Renal pelvis (tissue), 1 donor: ENCODE measurements at regions not wholly inside any gene's neighbourhood (a gene's known extent, or its start where the extent isn't known, plus 50 kb on each side); places are given as distances from the start of the nearest gene placed in this dataset.

Experiments used
- DNase-seq: peaks from one replicate; pipeline ENCODE4 v3.0.0-alpha.2; 2013

GRCh38 chr7:120091807-120092206, 181.2 kb upstream of the KCND2 start:
- DNase-seq: no peak

GRCh38 chr7:120097020-120097419, 176.0 kb upstream of the KCND2 start:
- no peak for DNase-seq

- no peak for DNase-seq
Observed at GRCh38 chr7:120097774-120098173, 175.2 kb upstream of the KCND2 start.

DNA sequence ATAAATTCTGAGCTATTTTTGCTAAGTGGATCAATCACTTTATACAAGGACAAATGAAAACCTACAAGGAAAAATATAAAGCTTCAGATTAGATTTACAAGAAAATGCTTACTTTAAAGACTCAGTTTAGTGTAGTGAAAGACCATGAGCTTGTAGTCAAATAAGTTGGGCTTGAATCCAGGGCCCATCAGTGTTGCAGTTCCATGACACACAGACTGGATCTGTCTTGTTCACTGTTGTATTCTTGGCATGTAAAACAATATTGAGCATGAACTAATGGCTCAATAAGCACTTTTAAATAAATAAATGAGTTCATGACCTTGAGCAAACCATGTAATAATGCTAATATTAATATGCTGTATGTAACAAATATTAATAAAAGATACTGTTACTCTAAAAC, 164.6 kb upstream of the KCND2 start:
- no peak for DNase-seq

DNA sequence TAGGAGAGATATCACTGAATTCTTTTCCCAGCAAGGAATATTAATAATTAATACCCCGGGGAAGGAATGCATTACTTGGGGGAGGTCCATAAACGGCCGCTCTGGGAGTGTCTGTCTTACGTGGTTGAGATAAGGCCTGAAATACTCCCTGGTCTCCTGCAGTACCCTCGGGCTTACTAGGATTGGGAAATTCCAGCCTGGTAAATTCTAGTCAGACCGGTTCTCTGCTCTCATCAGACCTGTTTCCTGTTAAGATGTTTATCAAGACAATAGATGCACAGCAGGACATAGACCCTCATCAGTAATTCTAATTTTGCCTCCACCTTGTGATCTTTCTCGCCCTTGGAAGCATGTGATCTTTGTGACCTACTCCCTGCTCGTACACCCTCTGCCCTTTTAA, 162.8 kb upstream of the KCND2 start:
- DNase-seq: no peak

- no peak for DNase-seq
Observed at GRCh38 chr7:120114626-120115025, 158.3 kb upstream of the KCND2 start.

GRCh38 chr7:120123528-120123927, 149.4 kb upstream of the KCND2 start:
- no peak for DNase-seq

- DNase-seq: no peak
Observed at GRCh38 chr7:120131096-120131839, 141.7 kb upstream of the KCND2 start.

DNA sequence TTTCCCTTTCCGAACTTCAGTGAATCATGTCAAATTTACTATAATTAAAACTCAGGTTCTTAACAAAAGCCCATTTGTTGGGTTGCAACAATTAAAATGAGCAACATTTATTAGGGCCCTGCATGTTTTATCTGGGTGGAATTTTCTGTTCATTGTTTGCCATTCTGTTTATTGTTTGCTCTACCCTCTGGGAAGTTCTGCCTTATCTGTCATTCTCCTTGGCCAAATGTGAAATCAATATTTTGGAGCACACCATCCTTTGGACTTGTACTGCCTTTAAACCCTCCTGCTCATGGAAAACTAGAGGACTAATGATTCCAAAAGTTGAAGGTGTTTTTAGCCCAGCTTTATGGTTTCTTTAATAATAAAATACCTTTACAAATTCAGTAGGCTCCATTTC, 134.5 kb upstream of the KCND2 start:
- DNase-seq: no peak

DNA sequence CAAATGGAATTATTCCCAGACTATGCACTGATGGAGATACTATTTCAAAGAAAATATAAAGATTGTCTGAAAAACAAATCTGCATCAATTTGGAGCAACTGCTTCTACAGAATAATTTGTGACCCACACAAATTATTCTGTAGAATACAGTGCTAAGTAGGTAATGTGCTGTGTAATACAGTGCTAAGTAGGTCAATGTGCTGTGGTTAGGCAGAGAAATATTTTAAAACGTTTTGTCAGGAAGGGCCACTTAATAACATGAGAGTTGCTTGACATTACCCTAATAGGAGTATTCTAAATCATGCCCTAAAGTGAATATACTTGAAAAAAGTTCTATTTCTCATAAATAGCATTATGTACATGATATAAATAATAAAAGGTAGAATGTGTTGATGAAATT, 116.5 kb upstream of the KCND2 start:
- no peak for DNase-seq

DNA sequence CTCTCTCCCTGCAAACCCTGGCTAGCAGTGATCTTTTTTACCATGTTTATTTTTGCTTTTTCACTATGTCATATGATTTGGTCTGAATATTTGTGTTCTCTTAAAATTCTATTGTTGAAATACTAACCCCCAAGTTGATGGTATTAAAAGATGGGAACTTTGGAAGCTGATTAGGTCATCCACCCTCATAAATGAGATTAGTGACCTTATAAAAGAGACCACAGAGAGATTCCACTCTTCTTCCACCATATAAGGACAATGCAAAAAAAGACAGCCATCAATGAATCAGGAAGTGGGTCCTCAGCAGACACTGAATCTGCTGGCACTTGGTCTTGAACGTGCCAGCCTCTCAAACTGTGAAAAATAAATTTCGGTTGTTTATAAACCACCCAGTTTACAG, 112.8 kb upstream of the KCND2 start:
- DNase-seq: no peak

DNA sequence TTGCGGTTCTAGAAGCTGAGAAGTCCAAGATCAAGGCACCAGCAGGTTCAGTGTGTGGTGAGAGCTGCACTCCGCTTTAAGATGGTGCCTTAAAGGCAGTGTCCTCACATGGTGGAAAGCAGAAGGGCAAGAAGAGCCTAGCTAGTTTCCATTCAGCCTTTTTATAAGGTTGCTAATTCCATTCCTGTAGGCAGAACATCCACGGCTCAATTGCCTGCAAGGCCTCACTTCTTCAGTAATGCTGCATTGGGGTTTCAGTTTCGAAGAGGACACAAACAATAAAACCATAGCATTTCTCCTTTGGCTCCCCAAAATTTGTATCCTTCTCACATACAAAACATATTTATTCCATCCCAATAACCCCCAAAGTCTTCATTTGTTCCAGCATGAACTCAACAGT, 109.5 kb upstream of the KCND2 start:
- no peak for DNase-seq

DNA sequence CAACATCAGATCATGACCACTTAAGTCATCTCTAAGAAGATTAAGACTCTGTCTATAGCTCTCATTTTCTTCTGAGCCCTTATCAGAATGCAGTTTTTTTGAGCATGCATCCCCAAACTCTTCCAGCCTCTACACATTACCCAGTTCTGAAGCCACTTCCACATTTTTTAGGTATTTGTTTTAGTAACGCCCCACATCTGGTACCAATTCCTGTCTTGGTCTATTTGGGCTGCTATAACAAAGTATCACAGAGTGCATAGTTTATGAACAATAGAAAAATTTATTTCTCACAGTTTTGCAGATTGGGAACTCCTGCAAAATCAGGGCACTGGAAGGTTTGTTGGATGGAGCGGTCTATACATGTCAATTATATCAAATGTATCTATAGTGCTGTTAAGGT, 107.7 kb upstream of the KCND2 start:
- DNase-seq: no peak

- no peak for DNase-seq
Observed at GRCh38 chr7:120168066-120168465, 104.9 kb upstream of the KCND2 start.

- DNase-seq: no peak
Observed at GRCh38 chr7:120169996-120170783, 102.8 kb upstream of the KCND2 start.

DNA sequence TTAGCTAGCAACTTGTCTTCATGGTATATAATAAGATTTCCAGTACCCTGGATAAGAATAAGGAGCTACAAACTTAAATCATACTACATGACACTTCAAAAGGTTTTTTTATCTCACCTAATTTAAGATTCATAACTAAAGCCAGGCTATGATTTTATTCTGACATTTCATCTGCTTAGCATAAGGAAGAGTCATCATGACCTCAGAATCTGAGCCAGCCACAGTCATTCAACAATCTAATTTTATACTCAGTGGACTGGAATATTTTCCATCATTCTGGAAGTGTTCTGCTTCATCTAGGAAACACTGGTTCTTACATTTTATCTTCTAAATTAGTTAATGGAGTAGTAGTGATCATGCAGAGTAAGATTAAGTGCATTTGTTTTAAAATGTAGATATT, 102.1 kb upstream of the KCND2 start:
- no peak for DNase-seq

- no peak for DNase-seq
Observed at GRCh38 chr7:120171406-120171805, 101.6 kb upstream of the KCND2 start.

- DNase-seq: no peak
Observed at GRCh38 chr7:120180221-120180620, 92.8 kb upstream of the KCND2 start.

- no peak for DNase-seq
Observed at GRCh38 chr7:120181499-120181898, 91.5 kb upstream of the KCND2 start.

DNA sequence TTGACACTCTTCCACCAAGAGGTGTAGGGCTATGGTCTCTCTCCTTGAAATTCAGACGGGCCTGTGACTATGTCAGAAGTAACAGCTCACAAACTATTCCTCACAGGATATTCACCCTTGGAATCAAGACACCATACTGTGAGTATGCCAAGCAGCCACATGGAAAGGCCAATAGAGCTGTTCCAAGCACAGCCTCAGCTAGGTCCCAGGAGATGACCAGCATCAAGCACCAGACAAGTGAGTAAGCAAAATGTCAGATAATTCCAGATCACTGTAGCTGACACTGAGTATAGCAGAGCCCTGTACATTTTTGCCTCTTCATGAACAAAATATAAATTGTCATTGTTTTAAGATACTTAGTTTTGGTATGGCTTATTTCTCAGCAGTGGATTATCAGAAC, 88.1 kb upstream of the KCND2 start:
- DNase-seq: no peak

GRCh38 chr7:120185940-120186682, 86.9 kb upstream of the KCND2 start:
- peak; percentile 7 for DNase-seq

DNA sequence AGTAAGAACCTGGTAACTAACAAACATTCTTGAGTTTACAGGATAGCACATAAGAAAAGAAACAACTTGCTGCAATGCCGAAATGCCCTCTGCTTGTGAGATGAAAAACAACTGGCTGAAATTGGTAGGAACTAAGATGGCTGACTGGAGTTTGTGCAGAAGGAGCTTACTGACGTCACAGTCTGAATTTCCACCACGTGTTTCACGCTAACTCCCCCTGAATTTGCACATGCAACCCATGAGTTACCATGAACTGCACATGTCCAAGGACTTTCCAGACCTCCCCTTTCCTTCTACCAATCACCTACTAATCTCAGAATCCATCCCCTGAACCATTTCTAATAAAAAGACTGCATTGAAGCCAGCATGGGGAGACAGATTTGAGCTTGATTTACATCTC, 86.3 kb upstream of the KCND2 start:
- DNase-seq: no peak

GRCh38 chr7:120189623-120190022, 83.4 kb upstream of the KCND2 start:
- DNase-seq: no peak
